Lower leg skin (tissue), 4 donors: ENCODE measurements at regions not wholly inside any gene's neighbourhood (a gene's known extent, or its start where the extent isn't known, plus 50 kb on each side); places are given as distances from the start of the nearest gene placed in this dataset.
"Not testable (repeated sequence)": the region's sequence is repeated elsewhere in the genome, so short reads cannot be mapped to it uniquely, and the experiment has no call there.

ENCODE experiments used
- DNase-seq, 2 donors: peaks; one replicate each; pipeline ENCODE4 v3.0.0-alpha.2; 2019; ENCODE audit warnings: low spot score in 2 of 2
- H3K4me3 ChIP-seq: fragments of 200-600 bp; sonication (generic); 2 replicates; pipeline ENCODE4 v1.5.1; 2017; ENCODE audit warnings: mild to moderate bottlenecking, low read depth; ENCODE audit not compliant: poor library complexity, severe bottlenecking
- CTCF ChIP-seq, 3 donors: fragments of 450-650 bp; IDR thresholded peaks; one replicate each; pipeline ENCODE4 v1.5.1; 2016; ENCODE audit warnings: antibody characterized with exemption in 3 of 3, mild to moderate bottlenecking in 3 of 3, moderate library complexity in 2 of 3
- POLR2A ChIP-seq, 2 donors: fragments of 450-650 bp; IDR thresholded peaks; one replicate each; pipeline ENCODE4 v1.6.1; 2016 to 2017; ENCODE audit warnings: antibody characterized with exemption in 2 of 2, mild to moderate bottlenecking in 1 of 2, moderate library complexity in 1 of 2
- WGBS, 2 donors: methylation state at CpG; one replicate each; pipeline ENCODE4 v1.1.5; 2018; 5-methylcytosine and 5-hydroxymethylcytosine counted together
- intact Hi-C: fragments of 100-400 bp; cut with DNase I; formaldehyde crosslinking; loops from one replicate; pipeline ENCODE4 v1.15.0; 2023; ENCODE audit warnings: low total_unique reads

DNA sequence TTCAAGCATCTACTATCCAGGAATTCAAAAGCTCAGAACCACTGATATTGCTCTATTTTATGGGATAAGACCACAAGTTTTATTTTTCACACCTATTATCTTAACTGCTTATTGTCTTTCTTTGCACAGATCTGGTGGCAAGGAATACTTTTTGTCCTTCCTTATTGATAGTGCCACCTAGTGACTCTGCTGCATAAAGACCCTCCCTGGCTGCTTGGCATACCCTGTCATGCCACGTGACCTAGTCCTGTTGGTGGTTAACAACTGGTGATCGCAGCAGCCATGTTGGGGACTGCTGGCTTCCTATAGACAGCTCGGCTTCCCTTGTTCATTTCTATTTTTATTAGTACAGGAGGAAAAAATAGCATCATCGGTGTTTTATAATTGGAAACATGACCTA, 236.3 kb downstream of the MEX3B start:
- no peak for DNase-seq
- intact Hi-C loops: no loop called here
- WGBS, 2 donors: 28 to 47% methylated on average over 4 of the region's 4 CpGs
- no peak overlapping the region for H3K4me3 ChIP-seq
- TF ChIP-seq CTCF (IDR thresholded peaks at IDR 0.05) (no peak), POLR2A (IDR thresholded peaks at IDR 0.05) (no peak)

DNA sequence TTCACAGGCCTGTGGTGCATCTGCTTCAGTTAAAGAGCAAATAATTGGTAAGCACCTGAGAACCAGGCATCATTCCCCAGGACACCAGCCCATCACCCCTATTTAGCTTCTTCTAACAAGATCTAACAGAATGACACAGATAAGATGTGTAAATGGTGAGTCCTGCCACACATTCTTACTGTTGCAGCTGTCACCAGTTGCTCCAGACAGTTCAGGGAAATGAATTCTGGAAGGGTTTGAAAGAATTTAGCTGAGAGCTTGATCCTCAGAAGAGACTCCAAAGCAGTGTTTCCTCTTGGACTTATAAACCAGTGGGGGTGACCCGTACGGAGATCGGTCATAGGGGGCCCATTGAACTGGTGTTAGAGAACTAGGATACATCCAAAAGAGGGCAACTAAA, 238.0 kb downstream of the MEX3B start:
- WGBS, 2 donors: 64 to 69% methylated on average over 3 of the region's 3 CpGs
- TF ChIP-seq POLR2A (IDR thresholded peaks at IDR 0.05) (no peak), CTCF (IDR thresholded peaks at IDR 0.05) (no peak)
- no peak for DNase-seq
- intact Hi-C loops: no loop called here
- H3K4me3 ChIP-seq: no peak overlapping the region

GRCh38 chr15:81807186-81807585, 238.6 kb downstream of the MEX3B start:
- no peak for DNase-seq
- TF ChIP-seq POLR2A (IDR thresholded peaks at IDR 0.05): no peak
- no peak for TF ChIP-seq CTCF (IDR thresholded peaks at IDR 0.05)
- WGBS, 2 donors: 88 to 94% methylated on average over 2 of the region's 2 CpGs
- intact Hi-C loops: no loop called here
- no peak overlapping the region for H3K4me3 ChIP-seq

GRCh38 chr15:81795899-81796298, 249.9 kb downstream of the MEX3B start:
- TF ChIP-seq POLR2A (IDR thresholded peaks at IDR 0.05) (no peak), CTCF (IDR thresholded peaks at IDR 0.05) (no peak)
- 91 to 92% methylated on average over 1 of the region's 1 CpG for WGBS, 2 donors
- no peak for DNase-seq
- intact Hi-C loops: no loop called here
- no peak overlapping the region for H3K4me3 ChIP-seq

DNA sequence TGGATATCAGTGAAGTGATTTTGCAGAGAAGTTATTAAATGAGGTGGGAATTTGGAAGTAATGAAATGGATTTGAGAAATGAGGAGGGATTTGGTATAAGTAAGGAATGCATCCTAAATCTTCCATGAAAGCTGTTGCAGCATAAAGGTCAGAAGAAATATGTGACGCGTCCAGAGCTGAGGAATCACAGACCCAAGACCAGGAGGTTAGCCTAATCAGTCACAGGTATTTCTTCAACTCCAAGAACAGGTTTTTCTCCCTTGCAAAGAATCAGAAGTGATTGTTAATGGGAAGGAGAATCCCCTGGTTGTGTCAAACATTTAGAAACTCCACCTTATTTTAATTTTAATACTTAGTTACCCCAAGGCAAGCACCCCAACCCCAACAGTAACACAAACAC, 253.2 kb downstream of the MEX3B start:
- intact Hi-C loops: no loop called here
- WGBS, 2 donors: 81 to 85% methylated on average over 2 of the region's 2 CpGs
- H3K4me3 ChIP-seq: no peak overlapping the region
- DNase-seq: no peak
- no peak for TF ChIP-seq CTCF (IDR thresholded peaks at IDR 0.05)

DNA sequence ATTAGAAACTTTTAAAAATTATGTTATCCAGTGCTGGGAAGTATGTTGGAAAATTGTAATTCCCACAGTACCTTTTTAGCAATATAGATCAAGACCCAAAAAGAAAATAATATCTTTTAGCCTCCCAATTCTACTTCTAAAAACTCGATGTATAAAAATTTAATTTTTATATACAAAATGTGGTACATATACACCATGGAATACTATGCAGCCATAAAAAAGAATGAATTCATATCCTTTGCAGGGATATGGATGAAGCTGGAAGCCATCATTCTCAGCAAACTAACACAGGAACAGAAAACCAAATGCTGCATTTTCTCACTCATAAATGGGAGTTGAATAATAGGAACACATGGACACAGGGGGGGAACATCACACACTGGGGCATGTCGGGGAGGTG, 254.5 kb downstream of the MEX3B start:
- DNase-seq, H3K4me3 ChIP-seq, intact Hi-C loops: not testable (repeated sequence)
- 94 to 96% methylated on average over 2 of the region's 2 CpGs for WGBS, 2 donors
